HG03039 (cell line): ENCODE measurements at regions not wholly inside any gene's neighbourhood (a gene's known extent, or its start where the extent isn't known, plus 50 kb on each side); places are given as distances from the start of the nearest gene placed in this dataset.

Experiments used
- ATAC-seq: cut with Tn5 transposase; IDR thresholded peaks from one replicate; pipeline ENCODE4 v1.9.1; 2021; ENCODE audit warnings: mild to moderate bottlenecking, moderate library complexity; ENCODE audit not compliant: unreplicated experiment

- ATAC-seq: no peak
Observed at GRCh38 chr3:69579306-69580041, 159.8 kb upstream of the MITF start.

GRCh38 chr3:69569520-69569919 is 169.7 kb upstream of the MITF start:
- no peak for ATAC-seq

- no peak for ATAC-seq
Observed at GRCh38 chr3:69568951-69569350, 170.3 kb upstream of the MITF start.

- ATAC-seq: no peak
Observed at GRCh38 chr3:69568458-69568857, 170.8 kb upstream of the MITF start.

- no peak for ATAC-seq
Observed at GRCh38 chr3:69567710-69568052, 171.6 kb upstream of the MITF start.

- ATAC-seq: no peak
Observed at GRCh38 chr3:69567023-69567709, 172.1 kb upstream of the MITF start.

- no peak for ATAC-seq
Observed at GRCh38 chr3:69566275-69566674, 173.0 kb upstream of the MITF start.

- no peak for ATAC-seq
Observed at GRCh38 chr3:69565316-69565715, 173.9 kb upstream of the MITF start.

GRCh38 chr3:69563981-69564380 is 175.3 kb upstream of the MITF start:
- ATAC-seq: no peak

- no peak for ATAC-seq
Observed at GRCh38 chr3:69563151-69563550, 176.1 kb upstream of the MITF start.

GRCh38 chr3:69562020-69562419 is 176.1 kb upstream of the FRMD4B start:
- no peak for ATAC-seq

GRCh38 chr3:69560818-69561217 is 174.9 kb upstream of the FRMD4B start:
- no peak for ATAC-seq

GRCh38 chr3:69560116-69560515 is 174.2 kb upstream of the FRMD4B start:
- ATAC-seq: no peak

GRCh38 chr3:69558912-69559311 is 173.0 kb upstream of the FRMD4B start:
- no peak for ATAC-seq

- ATAC-seq: no peak
Observed at GRCh38 chr3:69554576-69554975, 168.7 kb upstream of the FRMD4B start.

- ATAC-seq: no peak
Observed at GRCh38 chr3:69553888-69554287, 168.0 kb upstream of the FRMD4B start.

GRCh38 chr3:69547461-69547880 is 161.6 kb upstream of the FRMD4B start:
- no peak for ATAC-seq

GRCh38 chr3:69542805-69543429 is 157.0 kb upstream of the FRMD4B start:
- no peak for ATAC-seq

GRCh38 chr3:69542089-69542804 is 156.4 kb upstream of the FRMD4B start:
- ATAC-seq: no peak

GRCh38 chr3:69541711-69542088 is 155.8 kb upstream of the FRMD4B start:
- ATAC-seq: no peak

GRCh38 chr3:69540706-69541581 is 155.1 kb upstream of the FRMD4B start:
- ATAC-seq: no peak
